Fibroblast of skin of right quadriceps (primary cell): ENCODE measurements at regions not wholly inside any gene's neighbourhood (a gene's known extent, or its start where the extent isn't known, plus 50 kb on each side); places are given as distances from the start of the nearest gene placed in this dataset.
"Not testable (repeated sequence)": the region's sequence is repeated elsewhere in the genome, so short reads cannot be mapped to it uniquely, and the experiment has no call there.

Experiments
- DNase-seq: peaks from one replicate; pipeline ENCODE4 v3.0.0-alpha.2; 2013

DNA sequence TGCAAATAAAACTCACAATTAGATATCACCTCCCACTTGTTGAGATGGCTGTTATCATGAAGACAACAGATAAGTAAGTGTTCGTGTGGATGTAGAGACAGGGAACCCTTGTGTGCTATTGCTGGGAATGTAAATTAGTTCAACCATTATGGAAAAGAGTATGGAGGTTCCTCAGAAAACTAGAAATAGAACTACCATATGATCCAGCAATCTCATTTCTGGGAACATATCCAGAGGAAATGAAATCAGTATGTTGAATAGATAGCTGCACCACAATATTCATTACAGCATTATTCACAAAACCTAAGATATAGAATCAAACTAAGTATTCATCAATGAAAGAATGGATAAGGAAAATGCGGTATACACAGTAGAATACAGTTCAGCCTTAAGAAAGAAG, 418.7 kb upstream of the CNTN6 start:
- DNase-seq, result no peak

DNA sequence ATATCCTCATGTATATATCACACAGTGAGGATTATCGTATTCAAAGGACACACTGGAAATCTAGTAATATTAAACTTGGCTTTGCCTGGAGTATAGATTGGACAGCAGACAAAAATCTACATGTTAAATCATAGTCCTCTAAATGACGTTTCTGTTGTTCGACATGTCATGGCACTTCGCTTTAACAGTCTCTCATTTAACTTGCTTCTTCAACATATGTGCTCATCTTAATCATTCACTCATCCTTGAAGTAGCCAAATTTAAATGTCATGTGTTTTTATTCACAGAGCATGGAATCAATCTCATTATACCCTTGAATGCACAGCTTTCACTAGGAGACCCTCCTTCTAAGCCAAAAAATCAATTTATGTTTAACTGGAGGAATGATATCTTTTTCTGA, 417.0 kb upstream of the CNTN6 start:
- no peak for DNase-seq

DNA sequence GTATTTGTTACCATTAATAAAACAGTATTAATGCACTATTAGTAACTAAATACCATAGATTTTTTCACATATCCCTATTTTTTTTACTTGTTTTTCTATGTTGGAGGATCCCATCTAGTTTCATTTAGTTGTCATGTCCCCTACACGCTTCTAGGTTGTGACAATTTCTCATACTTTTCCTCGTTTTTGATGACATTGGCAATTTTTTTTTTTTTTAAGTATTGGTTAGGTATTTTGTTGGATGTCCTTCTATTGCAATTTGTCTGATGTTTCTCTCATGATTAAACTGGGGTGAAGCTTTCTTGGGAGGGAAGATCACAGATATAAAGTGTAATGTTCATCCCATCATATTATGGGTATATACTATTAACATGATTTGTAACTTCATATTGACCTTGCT, 409.1 kb upstream of the CNTN6 start:
- no peak for DNase-seq

DNA sequence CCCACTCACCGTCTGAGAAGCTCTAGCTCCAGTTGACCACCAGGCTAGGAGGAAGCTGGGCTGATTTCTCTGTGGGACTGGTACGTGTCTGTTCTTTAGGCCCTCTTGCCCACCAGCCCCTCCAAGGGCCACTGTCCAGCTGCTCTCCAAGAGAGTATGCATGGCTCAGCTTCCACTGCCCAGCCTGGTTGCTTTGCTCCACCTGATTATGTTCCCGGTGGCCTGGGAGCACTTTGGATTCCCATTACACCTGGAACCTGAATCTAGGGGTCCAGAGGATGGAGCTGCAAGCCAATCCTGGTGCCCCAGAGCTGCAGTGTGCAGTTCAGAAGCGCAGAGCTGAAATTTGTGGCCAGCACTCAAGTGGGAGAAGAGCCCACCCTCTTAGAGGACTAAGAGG, 402.1 kb upstream of the CNTN6 start:
- DNase-seq, result no peak

DNA sequence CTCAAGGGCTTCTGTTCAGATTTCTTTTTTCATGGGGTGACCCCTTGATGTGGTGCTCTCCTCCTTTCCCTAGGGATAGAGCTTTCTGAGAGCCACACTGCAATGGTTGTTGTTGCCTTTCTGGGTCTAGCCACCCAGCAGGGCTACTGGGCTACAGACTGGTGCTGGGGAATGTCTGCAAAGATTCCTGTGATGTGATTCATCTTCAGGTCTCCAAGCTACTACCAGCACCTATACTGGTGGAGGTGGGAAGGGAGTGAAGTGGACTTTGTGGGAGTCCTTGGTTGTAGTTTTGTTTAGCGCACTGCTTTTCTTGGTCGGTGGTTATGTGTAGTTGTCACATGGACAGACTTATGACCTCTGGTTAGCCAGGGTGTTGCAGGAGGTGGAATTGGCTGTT, 392.3 kb upstream of the CNTN6 start:
- DNase-seq, result no peak

DNA sequence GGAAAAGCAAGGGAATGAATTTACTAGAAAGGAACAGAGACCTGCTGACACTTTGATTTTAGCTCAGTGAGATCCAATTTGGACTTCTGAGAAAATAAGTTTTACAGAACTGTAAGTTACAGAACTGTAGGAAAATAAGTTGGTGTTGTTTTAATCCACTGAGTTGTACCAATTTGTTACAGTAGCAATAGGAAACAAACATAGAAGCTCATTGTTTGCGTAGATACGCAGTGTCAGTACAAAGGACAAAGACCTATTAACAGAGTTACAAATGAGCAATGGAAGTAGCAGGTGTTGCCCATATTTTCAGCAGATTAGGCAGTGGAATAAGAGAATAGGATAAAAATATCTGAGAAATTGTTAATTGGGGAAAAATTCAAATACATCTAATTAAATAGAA, 385.8 kb upstream of the CNTN6 start:
- DNase-seq, result no peak

DNA sequence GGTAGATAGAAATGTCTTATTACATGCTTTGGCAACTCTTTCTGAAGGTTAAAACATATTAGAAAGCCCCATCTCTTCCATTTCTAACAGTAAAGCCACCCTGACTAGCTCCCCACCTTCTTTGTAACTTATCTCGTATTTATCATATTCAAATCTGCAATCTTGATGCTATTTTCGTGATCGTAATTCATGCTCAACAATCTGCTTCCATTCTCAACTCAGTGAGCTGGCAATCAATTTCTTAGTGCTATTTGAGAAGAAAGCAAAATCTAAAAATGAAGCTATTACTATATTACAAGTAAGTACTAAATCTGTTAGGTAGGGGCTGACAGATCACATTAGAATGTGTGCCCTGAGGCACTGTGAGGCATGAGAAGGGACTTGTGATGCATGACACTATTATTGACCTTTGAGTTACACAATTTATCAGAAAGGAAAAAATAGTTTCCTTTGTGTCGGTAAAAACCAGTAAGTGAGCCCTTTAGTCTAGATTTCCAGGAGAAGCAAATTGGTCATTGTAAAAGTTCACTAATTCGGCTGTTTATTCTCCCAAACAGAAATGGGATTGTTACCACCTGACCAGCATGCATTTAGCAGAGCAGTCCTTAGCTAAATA, 379.7 kb upstream of the CNTN6 start:
- no peak for DNase-seq

DNA sequence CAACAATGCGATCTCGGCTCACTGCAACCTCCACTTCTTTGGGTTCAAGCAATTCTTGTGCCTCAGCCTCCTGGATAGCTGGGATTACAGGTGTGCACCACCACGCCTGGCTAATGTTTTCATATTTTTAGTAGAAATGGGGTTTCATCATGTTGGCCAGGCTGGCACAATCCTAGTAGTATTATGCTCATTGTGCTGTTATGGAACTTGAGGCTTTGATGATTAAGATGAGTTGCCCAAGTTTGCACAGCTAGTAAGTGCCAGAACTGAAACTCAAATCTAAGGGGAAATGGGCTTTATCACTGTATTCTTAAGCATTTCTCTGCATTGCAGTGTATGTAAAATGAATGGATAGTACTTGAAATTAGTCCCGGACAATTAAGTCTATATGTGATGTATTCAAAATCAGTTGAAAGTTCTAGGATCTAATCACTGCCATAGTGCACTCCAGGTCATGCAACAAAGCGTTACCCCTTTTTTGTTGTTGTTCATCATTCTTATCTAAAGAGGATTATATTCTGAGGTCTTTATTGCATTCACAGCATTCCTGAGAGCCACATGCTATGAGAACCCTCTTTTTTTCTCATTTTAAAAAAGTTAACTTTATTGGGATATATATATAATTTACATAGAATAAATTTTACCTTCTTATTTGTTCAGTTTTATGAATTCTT, 378.7 kb upstream of the CNTN6 start:
- no peak for DNase-seq

DNA sequence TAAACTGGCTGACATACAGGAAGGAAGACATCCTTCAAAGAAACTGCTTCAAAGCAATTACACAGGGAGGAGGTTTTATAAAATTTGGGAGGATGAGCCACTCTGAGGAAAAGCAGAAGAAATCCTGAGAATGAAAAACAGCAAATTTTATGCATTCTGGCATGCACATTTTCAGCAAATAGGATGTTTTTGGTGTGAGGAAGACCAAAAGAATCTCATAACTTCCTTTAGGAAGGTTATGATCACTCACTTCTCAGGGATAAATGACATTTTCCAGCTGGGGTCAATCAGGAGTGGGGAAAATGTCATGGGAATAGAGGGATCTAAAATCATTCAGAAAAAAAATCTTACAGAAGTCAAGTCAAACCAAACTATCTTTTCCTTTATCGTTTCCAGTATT, 371.7 kb upstream of the CNTN6 start:
- peak; percentile 4 for DNase-seq

DNA sequence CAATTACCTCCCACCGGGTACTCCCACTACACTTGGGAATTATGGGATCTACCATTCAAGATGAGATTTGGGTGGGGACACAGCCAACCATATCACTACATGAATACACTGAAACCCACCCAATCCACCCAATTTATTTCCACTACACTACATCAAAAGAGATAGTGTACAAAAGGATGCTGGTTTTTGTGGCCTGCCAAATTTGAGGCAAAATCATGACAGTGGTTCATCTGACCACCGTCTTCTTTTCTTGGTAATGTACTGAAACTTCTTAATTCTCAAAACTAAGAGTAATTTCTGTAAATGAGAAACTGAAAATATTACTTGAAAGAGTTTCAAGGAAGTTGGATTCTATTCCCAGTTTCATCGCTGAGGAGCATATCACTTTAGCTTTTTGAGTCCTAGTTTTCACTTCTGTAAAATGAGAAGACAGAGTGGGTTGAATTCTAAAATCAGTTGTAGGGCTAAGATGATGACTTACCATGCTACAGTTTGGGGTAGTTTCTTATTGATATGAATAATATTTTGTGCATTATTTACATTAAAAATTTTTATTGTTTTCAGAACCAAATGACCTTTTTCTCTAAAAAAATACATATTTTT, 360.4 kb upstream of the CNTN6 start:
- no peak for DNase-seq

DNA sequence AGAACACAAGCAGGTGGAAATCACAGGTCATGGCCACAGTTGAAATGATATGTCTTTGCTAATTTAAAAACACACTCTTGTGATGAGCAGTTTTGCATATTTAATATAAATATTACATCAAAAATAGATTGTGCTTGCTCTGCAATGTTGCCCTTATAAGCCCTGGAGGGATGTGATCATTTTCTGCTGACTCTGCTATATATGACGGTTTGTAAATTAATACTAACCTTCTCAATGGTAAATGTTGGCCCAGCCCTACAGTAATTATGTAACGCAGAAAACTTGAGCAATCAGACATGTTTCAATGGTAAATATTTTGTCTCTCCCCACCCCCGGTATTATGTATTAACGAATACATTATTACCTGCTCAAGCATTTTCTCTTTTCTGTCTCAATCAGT, 359.5 kb upstream of the CNTN6 start:
- DNase-seq, result no peak

DNA sequence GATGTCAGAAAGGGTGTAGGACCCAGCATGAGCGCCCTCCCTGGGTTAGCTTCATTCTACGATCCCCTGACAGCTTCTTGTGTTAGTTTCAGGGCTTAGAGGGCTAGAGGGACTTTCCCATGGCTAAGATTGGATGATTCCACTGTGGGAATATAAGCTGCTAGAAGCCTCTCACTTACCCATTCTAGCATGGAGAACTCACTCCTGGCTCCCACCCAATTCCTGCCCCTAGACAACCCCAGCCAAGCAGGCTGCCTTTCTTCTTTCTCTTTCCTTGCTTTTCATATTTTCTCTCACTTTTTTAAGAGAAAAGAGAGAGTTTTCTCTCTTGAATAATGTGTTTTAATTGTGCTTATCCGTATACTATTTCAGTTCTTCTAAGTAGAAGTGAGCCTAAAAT, 335.1 kb upstream of the CNTN6 start:
- no peak for DNase-seq

DNA sequence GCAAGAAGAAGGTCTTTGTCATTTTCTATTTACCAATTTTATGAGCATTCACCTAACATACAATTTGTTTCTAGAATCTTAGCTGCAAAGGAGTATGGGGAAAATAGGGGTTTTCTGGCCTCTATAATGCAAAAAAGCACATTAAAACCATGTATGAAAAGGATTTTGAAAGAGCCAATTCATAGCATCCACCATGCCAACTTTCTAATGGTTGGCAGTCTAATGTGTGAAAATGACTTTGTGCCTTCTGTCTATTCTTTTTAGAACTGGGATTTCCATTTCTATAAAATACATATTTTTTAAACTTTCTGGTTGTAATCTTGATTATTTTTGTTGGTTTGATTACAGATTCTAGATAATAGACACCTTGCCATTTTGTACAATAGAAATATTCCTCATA, 333.7 kb upstream of the CNTN6 start:
- no peak for DNase-seq

DNA sequence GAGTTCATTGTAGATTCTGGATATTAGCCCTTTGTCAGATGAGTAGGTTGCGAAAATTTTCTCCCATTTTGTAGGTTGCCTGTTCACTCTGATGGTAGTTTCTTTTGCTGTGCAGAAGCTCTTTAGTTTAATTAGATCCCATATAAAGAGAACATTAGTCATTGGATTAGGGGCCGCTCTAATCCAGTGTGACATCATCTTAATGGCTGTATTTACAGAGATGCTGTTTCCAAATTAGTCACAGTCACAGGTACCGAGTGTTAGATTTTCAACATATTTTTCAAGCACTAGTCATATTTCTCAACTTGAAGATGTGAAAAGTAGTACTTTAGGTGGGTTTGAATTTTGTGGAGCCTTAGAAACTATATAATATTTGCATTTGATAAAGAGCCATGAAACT, 319.4 kb upstream of the CNTN6 start:
- not testable (repeated sequence) for DNase-seq

DNA sequence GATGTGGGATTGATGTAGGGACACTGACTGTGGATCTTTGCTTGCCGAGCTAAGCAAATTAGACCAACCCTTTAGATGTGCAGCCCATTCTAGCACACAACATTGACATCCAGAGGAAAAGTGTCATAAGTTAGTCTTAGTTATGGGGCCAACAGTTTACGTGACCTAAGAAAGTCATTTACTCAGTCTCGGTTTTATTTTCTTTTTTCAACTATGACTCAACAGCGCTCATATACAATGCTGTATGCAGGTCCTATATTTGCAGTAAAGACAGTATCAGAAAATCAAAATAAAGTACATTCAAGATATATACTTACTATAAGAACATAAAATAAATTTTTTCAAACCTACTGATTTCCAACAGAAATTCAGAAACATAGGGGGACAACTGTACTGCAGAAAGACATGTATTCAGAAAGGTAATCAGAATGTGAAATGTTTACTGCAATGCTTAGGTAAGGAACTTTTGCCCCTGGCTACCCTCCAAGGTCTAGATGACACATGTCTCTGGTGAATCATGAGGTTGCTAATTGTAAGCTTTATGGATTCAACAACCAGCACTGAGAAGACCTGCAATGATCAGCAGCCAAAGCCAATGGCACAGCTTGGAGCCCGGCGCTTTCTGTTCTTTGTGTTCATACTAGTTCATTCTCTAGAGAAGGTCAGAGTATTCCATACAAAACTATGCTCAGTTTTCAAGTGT, 317.5 kb upstream of the CNTN6 start:
- DNase-seq, result no peak

DNA sequence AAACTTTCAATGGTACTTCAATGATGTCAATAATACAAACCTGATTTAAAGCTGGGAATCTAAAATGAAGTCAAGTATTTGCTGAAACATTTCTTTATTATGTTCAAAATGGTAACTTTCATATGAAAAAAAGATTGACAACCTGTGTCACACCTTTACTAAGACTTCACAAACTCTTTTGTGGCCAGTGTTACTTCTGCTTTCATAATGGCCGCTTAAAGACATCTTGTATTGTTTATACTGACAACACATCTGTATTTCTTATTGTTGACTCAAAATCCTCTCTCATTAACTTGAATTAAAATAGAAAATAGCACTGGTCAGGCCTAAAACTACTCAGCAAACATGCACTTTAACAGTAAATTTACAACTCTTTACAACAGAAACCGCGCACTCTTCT, 312.3 kb upstream of the CNTN6 start:
- DNase-seq, result no peak

DNA sequence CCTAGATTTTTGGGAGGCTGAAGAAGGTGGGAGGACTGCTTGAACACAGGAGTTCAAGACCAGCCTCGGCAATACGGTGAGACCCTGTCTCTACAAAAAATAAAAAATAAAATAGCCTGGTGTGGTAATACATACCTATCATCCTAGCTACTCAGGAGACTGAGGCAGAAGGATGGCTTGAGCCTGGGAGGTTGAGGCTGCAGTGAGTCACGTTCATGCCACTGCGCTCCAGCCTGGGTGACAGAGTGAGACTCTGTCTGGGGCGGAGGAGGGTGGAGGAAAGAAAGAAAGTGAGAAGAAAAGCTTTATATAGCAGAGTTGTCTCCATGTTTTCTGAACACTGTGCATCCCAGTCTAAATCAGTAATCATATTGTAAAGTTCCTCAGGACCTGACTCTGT, 301.4 kb upstream of the CNTN6 start:
- DNase-seq, result no peak

DNA sequence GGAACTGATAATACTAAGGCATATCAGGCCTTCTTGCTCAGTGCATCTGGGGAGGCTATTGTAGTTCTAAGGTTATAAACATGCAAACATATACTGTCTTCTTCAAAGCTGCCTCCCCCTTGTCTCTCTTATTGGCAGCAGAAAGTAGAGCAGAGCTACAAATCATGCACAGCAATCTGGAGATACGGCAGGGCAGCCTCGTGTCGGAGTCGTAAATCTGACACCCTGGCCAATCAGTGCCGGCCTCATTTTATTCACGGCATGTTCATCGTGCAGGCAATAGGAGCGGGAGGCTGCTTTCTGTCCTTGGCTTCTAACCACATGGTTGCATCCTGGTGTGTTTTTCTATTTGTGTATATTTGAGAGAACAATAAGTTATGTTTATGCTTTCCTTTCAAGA, 300.2 kb upstream of the CNTN6 start:
- DNase-seq, result no peak

DNA sequence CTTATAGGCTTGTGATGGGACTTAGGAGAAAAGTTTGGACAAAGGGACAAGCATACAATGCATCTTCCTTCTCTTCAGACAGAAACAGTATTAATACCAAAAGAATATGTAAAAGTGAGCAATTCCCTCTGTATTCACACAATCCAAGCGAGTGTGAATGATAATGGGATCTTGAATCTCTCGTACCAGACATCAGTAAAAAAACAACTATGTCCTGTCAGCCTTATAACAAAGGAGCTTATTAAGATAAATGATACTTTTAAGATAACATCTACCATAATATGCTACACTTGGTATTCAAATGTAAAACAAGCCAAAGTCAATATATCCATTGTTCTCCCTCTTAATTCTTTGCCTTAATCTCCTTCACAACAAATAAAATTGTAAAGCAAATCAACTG, 288.6 kb upstream of the CNTN6 start:
- DNase-seq, result no peak

DNA sequence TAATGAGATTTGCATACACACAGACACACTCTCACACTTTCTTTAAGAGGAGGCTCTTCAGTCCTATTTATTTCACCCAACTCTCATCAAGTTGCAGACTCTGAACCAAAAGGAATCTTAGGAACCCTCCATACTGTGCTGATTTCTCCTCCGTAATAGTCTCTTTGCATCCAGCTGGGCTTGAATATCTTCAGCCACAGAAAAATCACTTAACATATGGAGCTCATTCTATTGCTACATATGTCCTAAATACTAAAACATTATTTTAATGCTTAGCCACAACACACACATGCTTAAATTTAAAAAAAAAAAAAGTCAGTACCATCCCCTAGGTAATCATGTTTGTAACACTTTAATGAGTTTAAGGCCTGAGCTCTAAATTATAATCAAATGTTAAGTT, 287.5 kb upstream of the CNTN6 start:
- DNase-seq, result no peak

DNA sequence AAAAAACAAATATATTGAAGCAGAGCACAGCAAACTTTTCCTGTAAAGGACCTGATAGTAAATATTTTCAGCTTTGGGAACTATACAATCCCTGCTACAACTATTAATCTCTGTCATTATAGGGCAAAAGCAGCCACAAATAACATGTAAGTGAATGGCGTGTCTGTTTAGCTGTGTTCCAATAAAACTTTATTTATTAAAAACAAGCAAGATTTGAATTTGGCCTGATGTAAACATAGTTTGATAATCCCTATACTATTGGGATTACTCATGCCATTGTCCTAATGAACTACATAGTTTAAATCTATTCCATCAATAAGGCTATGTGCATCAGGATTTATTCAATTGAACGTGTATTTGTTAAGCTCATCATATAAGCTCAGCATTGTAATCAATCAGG, 286.8 kb upstream of the CNTN6 start:
- no peak for DNase-seq

DNA sequence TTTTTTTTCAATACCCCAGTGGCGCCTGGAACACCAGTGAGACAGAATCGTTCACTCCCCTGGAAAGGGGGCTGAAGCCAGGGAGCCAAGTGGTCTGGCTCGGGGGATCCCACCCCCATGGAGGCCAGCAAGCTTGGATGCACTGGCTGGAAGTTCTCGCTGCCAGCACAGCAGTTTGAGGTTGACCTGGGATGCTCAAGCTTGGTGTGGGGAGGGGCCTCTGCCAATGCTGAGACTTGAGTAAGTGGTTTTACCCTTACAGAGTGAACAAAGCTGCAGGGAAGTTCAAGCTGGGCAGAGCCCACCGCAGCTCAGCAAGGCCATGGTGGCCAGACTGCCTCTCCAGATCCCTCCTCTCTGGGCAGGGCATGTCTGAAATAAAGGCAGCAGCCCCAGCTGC, 276.2 kb upstream of the CNTN6 start:
- DNase-seq, result no peak

DNA sequence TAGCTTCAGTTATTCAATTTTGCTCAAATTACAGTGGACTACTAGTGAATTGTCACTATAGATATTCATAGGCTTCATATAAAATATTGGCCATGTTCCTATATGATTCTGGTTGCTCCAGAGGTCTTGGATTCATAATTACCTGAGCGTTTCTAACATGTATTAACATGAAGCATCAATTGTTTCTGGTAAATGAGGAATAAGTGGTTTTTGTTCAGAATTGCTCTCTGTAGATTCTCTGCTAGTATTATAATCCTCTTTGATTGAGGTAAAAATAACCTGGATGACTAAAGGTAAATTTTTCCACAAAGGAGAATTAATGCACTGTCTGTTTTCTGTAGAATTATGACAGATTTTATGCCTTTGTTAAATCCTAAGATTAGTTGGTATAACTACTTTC, 258.1 kb upstream of the CNTN6 start:
- DNase-seq, result no peak

DNA sequence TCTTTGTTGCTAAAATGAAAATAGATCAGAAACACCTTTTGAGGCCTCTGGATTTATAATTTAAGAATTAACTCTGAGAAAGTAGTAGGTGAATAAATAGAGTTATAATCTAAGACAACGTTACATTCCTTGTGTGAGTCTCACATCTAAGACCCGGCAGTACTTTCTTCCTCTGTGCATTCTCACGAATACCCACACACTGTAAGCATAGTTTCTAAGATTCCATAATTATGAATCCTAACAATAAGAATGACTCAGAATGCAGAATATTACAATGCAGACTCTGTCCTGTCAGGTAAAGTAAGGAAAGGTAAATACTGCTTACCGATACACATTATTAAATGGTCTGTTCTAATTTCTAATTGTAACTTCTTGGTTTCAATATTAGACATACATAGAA, 257.7 kb upstream of the CNTN6 start:
- no peak for DNase-seq
